GM12864 (cell line): ENCODE measurements at regions not wholly inside any gene's neighbourhood (a gene's known extent, or its start where the extent isn't known, plus 50 kb on each side); places are given as distances from the start of the nearest gene placed in this dataset.

Experiments
- DNase-seq: peaks from one replicate; pipeline ENCODE4 v3.0.0-alpha.2; 2011; ENCODE audit warnings: low read depth
- H3K4me3 ChIP-seq: 2 replicates; pipeline ENCODE4 v1.5.1; 2011; ENCODE audit warnings: mild to moderate bottlenecking, low read depth, low read length, control low read depth
- TF ChIP-seq, protein P1 (sequence below): IDR thresholded peaks from 2 replicates; pipeline ENCODE4 v1.5.1; 2011; ENCODE audit warnings: low read depth, mild to moderate bottlenecking, moderate library complexity, low read length, control low read depth, inconsistent platforms; ENCODE audit errors: missing control alignments

DNA sequence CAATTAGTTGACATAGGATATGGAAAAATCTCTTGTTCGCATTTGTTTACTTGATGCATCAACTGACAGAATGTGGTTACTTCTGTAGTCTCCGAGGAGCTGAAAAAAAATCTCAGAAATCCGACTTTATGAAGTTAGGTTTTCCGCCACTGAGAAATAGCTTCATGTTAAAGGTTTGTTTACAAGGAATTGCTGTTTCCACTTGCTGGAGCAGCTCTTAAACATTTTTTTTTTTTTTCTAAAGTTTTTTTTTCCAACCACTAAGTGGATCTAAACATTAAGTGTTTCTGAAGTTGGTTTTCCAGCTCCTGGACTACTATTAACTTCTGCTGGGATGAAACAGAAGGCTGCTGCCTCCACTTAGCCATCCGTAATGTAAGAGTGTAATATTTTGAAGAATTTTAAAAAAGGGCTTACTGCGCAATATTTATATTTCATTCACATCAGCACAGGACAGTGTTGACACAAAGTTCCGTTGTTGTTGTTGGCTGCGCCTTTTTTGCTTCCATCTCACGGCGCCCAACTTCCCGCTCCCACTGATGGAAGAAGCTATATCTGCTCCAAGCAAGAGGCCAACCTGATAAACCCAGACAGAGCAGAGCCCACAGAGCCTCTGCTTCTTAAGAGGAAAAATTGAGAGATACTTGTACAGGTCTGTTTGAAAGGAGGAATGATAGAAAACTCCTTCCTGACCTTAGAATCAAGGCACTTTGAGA lies 167.7 kb upstream of the KCNJ16 start:
- no peak for DNase-seq
- TF ChIP-seq, protein P1, sequence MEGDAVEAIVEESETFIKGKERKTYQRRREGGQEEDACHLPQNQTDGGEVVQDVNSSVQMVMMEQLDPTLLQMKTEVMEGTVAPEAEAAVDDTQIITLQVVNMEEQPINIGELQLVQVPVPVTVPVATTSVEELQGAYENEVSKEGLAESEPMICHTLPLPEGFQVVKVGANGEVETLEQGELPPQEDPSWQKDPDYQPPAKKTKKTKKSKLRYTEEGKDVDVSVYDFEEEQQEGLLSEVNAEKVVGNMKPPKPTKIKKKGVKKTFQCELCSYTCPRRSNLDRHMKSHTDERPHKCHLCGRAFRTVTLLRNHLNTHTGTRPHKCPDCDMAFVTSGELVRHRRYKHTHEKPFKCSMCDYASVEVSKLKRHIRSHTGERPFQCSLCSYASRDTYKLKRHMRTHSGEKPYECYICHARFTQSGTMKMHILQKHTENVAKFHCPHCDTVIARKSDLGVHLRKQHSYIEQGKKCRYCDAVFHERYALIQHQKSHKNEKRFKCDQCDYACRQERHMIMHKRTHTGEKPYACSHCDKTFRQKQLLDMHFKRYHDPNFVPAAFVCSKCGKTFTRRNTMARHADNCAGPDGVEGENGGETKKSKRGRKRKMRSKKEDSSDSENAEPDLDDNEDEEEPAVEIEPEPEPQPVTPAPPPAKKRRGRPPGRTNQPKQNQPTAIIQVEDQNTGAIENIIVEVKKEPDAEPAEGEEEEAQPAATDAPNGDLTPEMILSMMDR: no peak
- H3K4me3 ChIP-seq: no peak overlapping the region

DNA sequence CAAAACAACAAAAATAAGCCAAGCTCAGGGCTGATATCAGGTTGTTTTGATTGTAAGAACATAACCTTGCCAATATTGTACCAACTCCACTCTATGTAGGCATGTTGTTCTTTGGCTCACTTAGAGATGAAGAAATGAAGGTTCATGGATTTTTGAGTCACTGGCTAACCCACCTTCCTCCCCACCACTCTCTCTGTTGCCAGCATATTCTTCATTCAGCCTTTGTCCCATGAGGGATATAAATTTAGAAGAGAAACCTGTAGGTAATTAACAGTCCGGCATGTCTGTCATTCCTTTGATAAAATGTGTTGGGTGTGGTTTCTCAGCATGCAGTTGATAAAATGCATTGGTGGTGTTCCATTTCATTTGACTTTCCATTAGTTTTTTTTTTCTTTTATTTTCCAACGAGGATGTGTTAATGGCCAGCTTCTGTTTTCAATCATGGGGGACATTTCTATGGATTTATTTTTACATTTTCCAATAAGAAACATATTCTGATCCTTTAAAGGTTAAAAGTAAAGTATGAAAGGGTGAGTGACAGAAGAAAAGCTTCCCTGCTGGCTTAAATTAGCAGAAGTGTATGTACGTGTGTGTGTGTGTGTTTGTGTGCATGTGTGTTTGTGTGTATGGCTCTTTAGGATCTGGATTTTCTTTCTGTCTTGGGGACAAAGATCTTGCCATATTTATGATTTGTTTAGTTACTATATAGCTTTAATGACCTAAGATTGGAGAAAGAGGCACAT lies 166.2 kb upstream of the KCNJ16 start:
- no peak overlapping the region for H3K4me3 ChIP-seq
- DNase-seq: no peak
- TF ChIP-seq, protein P1: no peak

DNA sequence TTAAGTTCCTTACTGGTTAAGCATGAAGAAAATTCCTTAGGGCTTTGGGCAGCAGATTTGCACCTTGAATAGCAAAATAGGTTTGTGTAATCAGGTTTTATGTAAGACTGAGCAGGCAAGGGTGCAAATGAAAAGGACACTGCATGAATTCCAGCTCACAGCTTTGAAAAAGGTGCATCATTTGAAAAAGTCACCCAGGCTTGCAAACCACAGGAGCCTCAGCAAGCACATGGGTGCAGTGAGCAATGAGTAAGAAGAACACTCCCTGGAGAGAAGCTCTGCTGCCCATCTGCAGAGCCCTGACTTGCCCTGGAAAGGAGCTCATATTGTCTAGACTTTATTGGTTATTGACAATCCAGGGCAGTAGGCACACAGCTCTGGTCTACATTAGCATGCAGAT lies 165.6 kb upstream of the KCNJ16 start:
- TF ChIP-seq, protein P1: no peak
- DNase-seq: no peak

DNA sequence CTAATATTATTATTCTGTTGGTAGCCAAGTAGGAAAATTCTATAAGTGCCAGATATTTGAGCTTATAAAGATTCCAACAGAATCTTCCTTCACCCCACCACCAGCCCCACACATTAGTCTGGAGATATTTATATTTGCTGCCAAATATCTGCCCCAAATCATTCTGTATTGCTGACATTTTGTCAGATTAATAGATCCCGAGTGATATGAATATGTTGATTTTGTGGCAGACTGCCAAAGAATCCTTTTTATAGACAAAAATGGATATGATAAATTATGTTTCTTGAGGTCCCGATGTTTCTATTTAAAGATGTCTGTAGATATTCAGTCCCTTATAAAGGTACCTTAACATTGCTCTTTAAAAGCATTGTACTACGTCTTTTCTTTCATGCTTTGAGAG lies 162.2 kb upstream of the KCNJ16 start:
- H3K4me3 ChIP-seq: no peak overlapping the region
- no peak for DNase-seq
- TF ChIP-seq, protein P1: no peak

More for the DNA sequence above, 165.6 kb upstream of the KCNJ16 start:
- H3K4me3 ChIP-seq: no peak overlapping the region

DNA sequence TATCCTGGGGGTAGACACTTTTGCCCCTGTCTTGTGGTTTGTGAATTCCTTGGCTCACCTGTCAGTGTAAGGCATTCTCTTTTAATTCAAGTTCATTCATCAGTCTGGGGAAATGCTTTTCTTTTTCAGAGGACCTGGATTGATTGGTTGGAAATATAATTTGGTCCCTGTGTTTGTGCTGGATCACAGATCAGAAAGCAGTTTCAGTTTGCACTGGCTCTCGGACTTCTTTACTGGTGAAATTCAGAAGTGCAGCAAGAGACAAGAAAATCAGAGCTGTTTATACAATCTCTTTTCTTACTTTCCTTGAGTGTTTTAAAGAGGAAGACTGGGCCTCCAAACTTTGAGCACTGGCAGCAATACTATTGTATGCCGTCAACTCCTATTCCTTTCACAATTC lies 161.8 kb upstream of the KCNJ16 start:
- TF ChIP-seq, protein P1: no peak
- H3K4me3 ChIP-seq: no peak overlapping the region
- DNase-seq: no peak

DNA sequence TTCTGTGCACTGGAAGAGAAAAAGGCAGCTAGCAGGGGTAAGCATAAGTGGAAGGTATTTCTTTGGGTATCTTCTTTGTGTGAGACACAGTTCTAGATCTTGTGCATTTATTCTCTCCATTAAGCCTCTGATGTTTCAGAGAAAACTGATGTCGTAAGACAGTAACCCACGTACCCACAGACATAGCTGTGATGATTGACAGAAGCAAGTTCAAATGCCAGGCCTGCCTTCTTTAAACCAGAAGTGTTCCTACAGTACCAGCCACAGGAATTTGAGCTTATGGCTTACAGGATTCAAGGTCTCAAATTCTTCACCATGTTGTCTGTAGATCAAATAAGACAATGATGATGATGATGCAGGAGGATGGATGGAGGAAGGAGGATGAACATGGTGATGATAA lies 161.4 kb upstream of the KCNJ16 start:
- no peak for DNase-seq
- H3K4me3 ChIP-seq: no peak overlapping the region
- TF ChIP-seq, protein P1: no peak
